ENCODE measurements at regions not wholly inside any gene's neighbourhood (a gene's known extent, or its start where the extent isn't known, plus 50 kb on each side); places are given as distances from the start of the nearest gene placed in this dataset.

- Mint-ChIP-seq H3K4me3 (no peak overlapping the region), H3K4me1 (peaks cover 13% of the 10 kb centered on the region), H3K36me3 (no peaks in the 10 kb centered on the region), H3K9me3 (ENCODE audit: low read depth) (no peaks in the 10 kb centered on the region), H3K27me3 (peaks cover 5% of the 10 kb centered on the region), H3K27ac (no peak overlapping the region)
- ATAC-seq (no peak), DNase-seq (no peak)
- CTCF ChIA-PET, result no interaction called here
These were observed 186.2 kb downstream of the IRF8 start for GRCh38 chr16:86085161-86085611.

DNA sequence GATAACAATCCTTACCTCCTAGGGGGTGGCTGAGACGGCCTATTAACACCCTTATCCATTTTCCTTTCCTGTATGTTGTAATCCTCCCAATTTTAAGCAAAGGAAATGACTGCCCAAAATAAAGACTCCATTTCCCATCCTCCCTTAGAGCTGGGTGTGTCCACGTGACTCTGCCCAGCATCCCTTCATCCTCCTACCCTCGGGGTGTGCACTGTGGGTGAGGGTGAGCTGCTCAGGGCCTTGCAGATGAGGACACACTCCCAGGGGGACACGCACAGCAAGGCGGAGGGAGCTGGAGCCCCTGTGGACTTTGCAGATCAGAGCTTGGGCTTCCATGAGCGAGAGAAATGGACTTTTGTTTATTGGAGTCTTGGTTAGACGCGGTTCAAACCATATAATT lies 186.8 kb downstream of the IRF8 start:
- DNase-seq (no peak), ATAC-seq (no peak)
- no peaks in the 10 kb centered on the region for H3K9me3 Mint-ChIP-seq (ENCODE audit: low read depth)
- H3K27me3 Mint-ChIP-seq, result no peaks in the 10 kb centered on the region
- H3K4me1 Mint-ChIP-seq, result peaks cover 13% of the 10 kb centered on the region
- CTCF ChIA-PET, result no interaction called here
- H3K4me3 Mint-ChIP-seq, result no peak overlapping the region
- no peaks in the 10 kb centered on the region for H3K36me3 Mint-ChIP-seq
- no peak overlapping the region for H3K27ac Mint-ChIP-seq

DNA sequence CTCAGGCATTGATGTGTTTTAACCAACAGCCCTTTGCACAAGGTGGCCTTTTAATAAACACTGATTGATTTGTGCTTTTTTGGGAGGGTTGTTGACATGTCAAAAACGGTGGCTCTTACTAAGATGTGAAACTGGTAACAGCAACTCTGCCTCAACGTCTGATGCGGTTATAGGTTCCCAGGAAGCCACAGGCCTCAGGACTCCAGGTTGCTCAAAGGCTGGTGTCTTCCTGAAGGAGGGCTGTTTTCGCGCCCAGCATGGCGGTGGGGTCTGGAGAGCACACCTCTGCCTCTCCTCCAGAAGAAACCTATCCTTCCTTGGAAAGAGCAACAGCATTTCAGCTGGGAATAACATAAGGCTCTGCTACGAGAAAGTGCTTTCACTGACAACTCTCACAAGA lies 187.5 kb downstream of the IRF8 start:
- Mint-ChIP-seq H3K9me3 (ENCODE audit: low read depth) (no peaks in the 10 kb centered on the region), H3K27me3 (no peaks in the 10 kb centered on the region)

DNA sequence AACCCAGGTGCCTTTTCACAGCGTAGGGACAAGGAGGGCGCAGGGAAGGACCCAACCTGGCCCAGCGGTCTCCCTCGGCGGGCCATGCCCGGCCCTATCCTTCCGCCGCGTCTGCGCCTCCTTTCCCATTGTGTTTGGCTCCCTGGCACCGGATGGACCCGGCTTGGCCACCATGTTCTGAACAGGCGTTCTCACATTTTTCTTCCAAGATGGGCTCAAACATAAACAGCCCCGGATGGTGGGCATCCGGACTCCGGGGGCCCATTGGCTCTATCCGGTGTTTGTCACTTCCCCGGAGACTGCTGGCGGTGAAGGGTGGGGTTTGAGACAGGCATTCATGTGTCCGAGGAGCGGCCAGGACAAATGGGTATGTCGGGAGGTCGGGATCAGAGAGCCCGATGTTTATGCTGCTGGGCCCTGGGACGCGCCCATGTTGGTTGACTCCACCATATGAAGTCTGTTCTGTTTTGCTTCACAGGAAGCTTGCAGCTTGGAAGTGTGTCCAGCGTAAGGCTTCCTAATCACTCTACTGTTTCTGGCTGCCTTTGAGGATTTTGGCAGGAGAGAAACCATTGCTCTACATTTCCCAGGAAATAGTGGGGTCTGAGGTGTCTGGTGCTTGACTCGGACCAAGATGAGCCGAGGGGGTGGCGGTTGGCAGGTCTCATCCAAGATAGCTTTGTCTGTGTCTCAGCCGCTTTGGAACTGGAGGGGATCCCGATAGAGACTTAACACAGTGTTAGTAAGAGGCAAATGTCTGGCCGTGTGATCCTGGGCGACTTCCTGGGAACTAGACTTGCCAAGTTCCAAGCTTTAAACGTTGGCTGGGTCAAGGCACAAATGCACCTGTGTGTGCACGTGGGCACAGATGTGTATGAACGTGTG lies 188.3 kb downstream of the IRF8 start:
- no peak overlapping the region for H3K4me3 Mint-ChIP-seq
- DNase-seq (no peak), ATAC-seq (no peak)
- CTCF ChIA-PET, result no interaction called here
- H3K36me3 Mint-ChIP-seq, result no peaks in the 10 kb centered on the region
- peaks cover 13% of the 10 kb centered on the region for H3K4me1 Mint-ChIP-seq
- no peak overlapping the region for H3K27ac Mint-ChIP-seq
- no peaks in the 10 kb centered on the region for H3K9me3 Mint-ChIP-seq (ENCODE audit: low read depth)
- no peaks in the 10 kb centered on the region for H3K27me3 Mint-ChIP-seq

More for the DNA sequence above, 187.5 kb downstream of the IRF8 start:
- ATAC-seq, result no peak
- Mint-ChIP-seq H3K36me3 (no peaks in the 10 kb centered on the region), H3K27ac (no peak overlapping the region), H3K4me3 (no peak overlapping the region), H3K4me1 (peaks cover 13% of the 10 kb centered on the region)
- DNase-seq, result no peak
- CTCF ChIA-PET, result no interaction called here

DNA sequence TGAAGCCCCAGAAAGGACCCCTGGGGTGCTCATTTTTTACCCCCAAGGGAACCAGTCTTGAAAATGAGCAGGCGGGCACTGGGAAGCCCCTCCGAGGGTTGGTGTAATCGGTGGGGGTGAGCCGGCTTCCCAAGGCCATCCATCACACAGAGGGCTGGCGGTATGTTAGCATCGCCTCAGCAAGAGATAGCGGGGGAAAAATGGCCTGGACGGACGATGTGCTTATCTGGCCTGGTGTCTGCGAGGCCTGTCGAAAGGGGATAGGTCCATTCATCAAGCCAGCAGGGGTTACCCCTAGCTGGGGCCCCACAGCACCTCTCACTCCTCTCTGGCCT lies 188.9 kb downstream of the IRF8 start:
- H3K4me3 Mint-ChIP-seq, result no peak overlapping the region
- no peaks in the 10 kb centered on the region for H3K36me3 Mint-ChIP-seq
- no peak for DNase-seq
- H3K9me3 Mint-ChIP-seq (ENCODE audit: low read depth), result no peaks in the 10 kb centered on the region
- no peaks in the 10 kb centered on the region for H3K27me3 Mint-ChIP-seq
- CTCF ChIA-PET, result no interaction called here
- H3K4me1 Mint-ChIP-seq, result peaks cover 13% of the 10 kb centered on the region
- H3K27ac Mint-ChIP-seq, result no peak overlapping the region
- no peak for ATAC-seq

DNA sequence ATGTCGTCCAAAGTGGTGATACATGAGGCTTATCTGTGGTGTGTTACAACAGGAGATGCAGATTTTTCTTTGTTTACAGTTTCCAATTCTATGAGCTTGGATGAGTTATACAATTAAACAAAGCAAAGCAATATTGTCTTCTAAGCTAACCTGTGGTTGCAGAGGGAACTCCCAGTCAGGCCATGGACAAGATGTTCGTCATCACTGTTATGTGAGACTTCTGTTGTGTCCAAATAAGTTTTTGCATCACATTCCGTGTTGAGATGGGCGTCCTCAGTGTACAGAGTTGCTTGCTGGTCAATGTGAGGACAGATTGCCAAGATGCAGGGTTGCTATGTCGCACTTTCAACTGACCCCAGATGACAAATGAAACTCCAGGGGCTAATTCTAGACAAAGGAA lies 189.3 kb downstream of the IRF8 start:
- H3K36me3 Mint-ChIP-seq, result no peaks in the 10 kb centered on the region
- H3K9me3 Mint-ChIP-seq (ENCODE audit: low read depth), result no peaks in the 10 kb centered on the region
- ATAC-seq (no peak), DNase-seq (no peak)
- no peak overlapping the region for H3K27ac Mint-ChIP-seq
- no peaks in the 10 kb centered on the region for H3K27me3 Mint-ChIP-seq
- no peak overlapping the region for H3K4me3 Mint-ChIP-seq
- peaks cover 13% of the 10 kb centered on the region for H3K4me1 Mint-ChIP-seq
- CTCF ChIA-PET, result no interaction called here

DNA sequence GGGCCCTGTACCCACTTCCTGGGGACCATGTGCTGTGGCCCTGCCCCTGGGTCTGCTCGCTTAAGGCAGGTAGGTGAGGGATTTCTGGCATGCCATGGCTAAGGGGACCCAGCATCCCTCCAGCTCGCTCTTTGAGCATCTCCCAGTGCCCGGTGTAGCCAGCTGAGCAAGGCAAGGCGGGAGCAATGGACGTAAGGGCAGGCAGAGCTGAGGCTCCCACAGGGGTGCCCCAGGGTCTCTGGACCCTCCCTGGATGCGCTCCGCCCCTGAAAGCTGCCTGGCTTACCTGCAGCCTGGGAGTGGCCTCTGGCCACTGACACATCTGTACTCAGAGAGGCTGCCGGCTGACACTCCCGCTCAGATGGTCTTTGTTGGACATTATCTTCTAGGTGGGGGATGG lies 189.9 kb downstream of the IRF8 start:
- Mint-ChIP-seq H3K27me3 (no peaks in the 10 kb centered on the region), H3K4me1 (peaks cover 13% of the 10 kb centered on the region), H3K4me3 (no peak overlapping the region), H3K36me3 (no peaks in the 10 kb centered on the region), H3K9me3 (ENCODE audit: low read depth) (no peaks in the 10 kb centered on the region), H3K27ac (no peak overlapping the region)
- ATAC-seq (no peak), DNase-seq (no peak)
- CTCF ChIA-PET, result interaction anchor here (0.8 kb wide), 1 partner anchor 268 kb away, joined by 3 read pairs; no protein-coding TSS in a partner anchor

DNA sequence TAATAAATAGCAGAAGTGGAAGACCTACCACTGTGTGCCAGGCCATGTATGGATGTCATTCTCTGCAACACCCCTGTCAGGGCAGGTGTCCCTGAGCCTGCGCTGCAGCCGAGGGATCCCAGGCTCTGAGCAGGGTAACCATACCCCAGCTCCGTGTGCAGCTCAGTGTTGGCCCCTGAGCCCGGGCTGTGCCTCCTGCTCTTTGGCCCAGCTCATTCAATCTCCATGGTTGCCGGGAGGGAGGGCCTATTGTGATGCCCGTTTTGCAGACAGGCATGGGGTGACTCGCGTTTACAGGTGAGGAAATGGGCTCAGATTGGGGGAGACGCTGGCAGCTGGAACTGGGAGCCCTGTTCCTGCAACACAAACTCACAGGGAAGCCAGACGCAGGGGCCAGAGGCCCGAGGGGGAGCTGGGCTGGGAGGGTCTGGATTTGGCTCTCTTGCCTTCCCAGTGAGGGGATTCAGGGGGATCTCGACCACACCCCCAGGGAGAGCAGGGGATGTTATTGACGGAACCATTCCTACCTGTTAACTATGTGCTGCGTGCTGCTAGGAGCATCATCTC lies 190.5 kb downstream of the IRF8 start:
- H3K9me3 Mint-ChIP-seq (ENCODE audit: low read depth), result no peaks in the 10 kb centered on the region
- H3K4me1 Mint-ChIP-seq, result peaks cover 13% of the 10 kb centered on the region
- no peak for DNase-seq
- no peak for ATAC-seq
- H3K27me3 Mint-ChIP-seq, result no peaks in the 10 kb centered on the region
- H3K36me3 Mint-ChIP-seq, result no peaks in the 10 kb centered on the region
- CTCF ChIA-PET, result interaction anchor here (0.8 kb wide), 1 partner anchor 268 kb away, joined by 3 read pairs; no protein-coding TSS in a partner anchor
- H3K4me3 Mint-ChIP-seq, result no peak overlapping the region
- no peak overlapping the region for H3K27ac Mint-ChIP-seq

DNA sequence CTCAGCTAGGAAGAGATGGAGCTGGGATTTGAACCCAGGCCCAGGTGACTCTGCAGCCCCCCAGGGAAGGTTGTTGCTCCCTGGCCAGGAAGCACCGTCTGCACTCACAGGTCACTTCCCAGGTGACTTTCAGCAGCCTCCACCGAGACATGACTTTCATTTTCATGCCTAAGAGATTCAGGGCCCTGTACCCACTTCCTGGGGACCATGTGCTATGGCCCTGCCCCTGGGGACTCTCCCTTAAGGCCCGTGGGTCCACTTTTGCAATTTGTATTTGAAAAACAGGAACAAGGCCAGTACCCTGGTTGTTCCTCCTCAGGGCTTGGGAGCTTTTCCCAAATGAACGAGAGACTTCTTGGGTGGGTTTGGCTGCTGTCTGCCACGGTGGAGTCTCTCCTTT lies 191.0 kb downstream of the IRF8 start:
- no peaks in the 10 kb centered on the region for H3K9me3 Mint-ChIP-seq (ENCODE audit: low read depth)
- no peak for DNase-seq
- peaks cover 13% of the 10 kb centered on the region for H3K4me1 Mint-ChIP-seq
- CTCF ChIA-PET, result no interaction called here
- no peak overlapping the region for H3K27ac Mint-ChIP-seq
- no peak for ATAC-seq
- no peaks in the 10 kb centered on the region for H3K27me3 Mint-ChIP-seq
- no peak overlapping the region for H3K4me3 Mint-ChIP-seq
- no peaks in the 10 kb centered on the region for H3K36me3 Mint-ChIP-seq

DNA sequence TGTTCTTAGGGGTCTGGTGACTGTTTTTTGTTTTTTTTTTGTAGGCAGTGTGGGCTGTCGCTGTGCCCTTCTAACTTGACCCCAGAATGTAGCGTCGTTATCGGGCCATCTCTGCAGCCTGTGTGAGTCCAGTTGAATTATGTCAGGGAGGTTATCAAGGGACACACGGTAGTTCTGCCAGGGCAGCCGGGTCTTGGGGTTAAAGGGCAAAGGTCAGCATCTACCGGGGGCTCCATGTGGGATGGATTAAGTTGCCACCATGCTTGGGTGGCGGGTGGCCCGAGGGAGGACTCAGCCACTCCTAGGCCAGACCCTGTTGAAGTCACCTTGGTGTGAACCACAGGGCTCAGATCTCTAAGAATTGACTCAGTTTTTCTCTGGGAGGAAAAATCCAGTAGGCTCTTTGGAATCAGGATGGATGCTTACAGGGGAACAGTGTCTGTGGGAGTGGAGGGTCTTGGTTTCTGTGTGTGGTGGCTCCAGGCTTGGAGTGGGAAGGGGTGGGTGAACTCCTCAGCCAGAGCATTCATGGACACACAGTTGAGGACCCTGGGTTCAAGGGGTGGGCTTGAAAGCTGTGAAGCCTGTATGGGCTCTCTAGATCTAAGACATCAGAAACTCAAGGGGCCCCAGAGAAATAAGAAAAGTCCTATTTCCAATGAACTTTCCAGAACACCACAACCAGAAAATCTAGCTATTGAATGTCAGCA lies 191.7 kb downstream of the IRF8 start:
- peaks cover 13% of the 10 kb centered on the region for H3K4me1 Mint-ChIP-seq
- CTCF ChIA-PET, result no interaction called here
- H3K36me3 Mint-ChIP-seq, result no peaks in the 10 kb centered on the region
- ATAC-seq (no peak), DNase-seq (no peak)
- H3K4me3 Mint-ChIP-seq, result no peak overlapping the region
- no peak overlapping the region for H3K27ac Mint-ChIP-seq
- no peaks in the 10 kb centered on the region for H3K27me3 Mint-ChIP-seq
- H3K9me3 Mint-ChIP-seq (ENCODE audit: low read depth), result no peaks in the 10 kb centered on the region

GRCh38 chr16:86091976-86092375 lies 193.0 kb downstream of the IRF8 start:
- no peak overlapping the region for H3K4me3 Mint-ChIP-seq
- CTCF ChIA-PET, result no interaction called here
- H3K27me3 Mint-ChIP-seq, result no peaks in the 10 kb centered on the region
- no peak for ATAC-seq
- no peaks in the 10 kb centered on the region for H3K36me3 Mint-ChIP-seq
- no peak overlapping the region for H3K27ac Mint-ChIP-seq
- peaks cover 3% of the 10 kb centered on the region for H3K4me1 Mint-ChIP-seq
- no peak for DNase-seq
- no peaks in the 10 kb centered on the region for H3K9me3 Mint-ChIP-seq (ENCODE audit: low read depth)

GRCh38 chr16:86092586-86093480 lies 193.9 kb downstream of the IRF8 start:
- H3K9me3 Mint-ChIP-seq (ENCODE audit: low read depth), result no peaks in the 10 kb centered on the region
- H3K4me1 Mint-ChIP-seq, result peaks cover 3% of the 10 kb centered on the region
- ATAC-seq (no peak), DNase-seq (no peak)
- no peaks in the 10 kb centered on the region for H3K36me3 Mint-ChIP-seq
- CTCF ChIA-PET, result no interaction called here
- no peak overlapping the region for H3K4me3 Mint-ChIP-seq
- no peaks in the 10 kb centered on the region for H3K27me3 Mint-ChIP-seq
- no peak overlapping the region for H3K27ac Mint-ChIP-seq

All from activated CD8-positive, alpha-beta memory T cell treated with anti-CD3 and anti-CD28 coated beads, Interleukin-2, amount 10 ng/mL, durations not matched to agents 7 days and 5 days (primary cell).